ENCODE measurements at regions not wholly inside any gene's neighbourhood (a gene's known extent, or its start where the extent isn't known, plus 50 kb on each side); places are given as distances from the start of the nearest gene placed in this dataset.

- TF ChIP-seq MLLT10 (CRISPR knock-in tag; IDR thresholded peaks at IDR 0.05): no peak
- no peak for TF ChIP-seq ZNF766 (CRISPR knock-in tag; IDR thresholded peaks at IDR 0.05; ENCODE audit: borderline replicate concordance)
- TF ChIP-seq ZFP37 (CRISPR knock-in tag; IDR thresholded peaks at IDR 0.05; ENCODE audit: borderline replicate concordance): no peak
Measured at GRCh38 chr4:63379750-63380522, 1029.3 kb downstream of the TECRL start (continued).

GRCh38 chr4:63371001-63371400 lies 1038.2 kb downstream of the TECRL start:
- no peak for ATAC-seq
- BruUV-seq (replicated peaks): no TSS peak

More at GRCh38 chr4:63371001-63371400, 1038.2 kb downstream of the TECRL start:
- Histone ChIP-seq H3K27ac (ENCODE audit: extremely low read length, insufficient read depth, low read length) (no peak overlapping the region), H3K79me2 (ENCODE audit: insufficient read depth, low read length) (no peaks in the 10 kb centered on the region), H3K4me1 (ENCODE audit: insufficient read depth, low read length) (no peaks in the 10 kb centered on the region), H3K27me3 (ENCODE audit: control insufficient read depth in 1 of 2, insufficient read depth in 2 of 2, low read length in 2 of 2) (no peaks in the 10 kb centered on the region), H3K9ac (ENCODE audit: insufficient read depth, low read depth, low read length) (no peak overlapping the region), H3K4me2 (ENCODE audit: low read depth, low read length) (no peak overlapping the region), H4K20me1 (ENCODE audit: insufficient read depth, low read length) (no peaks in the 10 kb centered on the region), H3K9me3 (ENCODE audit: low read length) (no peaks in the 10 kb centered on the region), H3K4me3 (replicated peaks in 1 of 3; ENCODE audit: insufficient read depth in 1 of 3, low read depth in 2 of 3, low read length in 3 of 3) (no peak overlapping the region), H3K36me3 (replicated peaks in 1 of 2; ENCODE audit: control insufficient read depth in 1 of 2, insufficient read depth in 2 of 2, low read length in 2 of 2) (no peaks in the 10 kb centered on the region), H2AFZ (ENCODE audit: low read length) (no peak overlapping the region)
- POLR2A ChIA-PET: no interaction called here
- FAIRE-seq: no peak
- intact Hi-C loops (cut with micrococcal nuclease; ENCODE audit: unreplicated experiment) (no loop called here), in situ Hi-C loops (cut with HindIII; ENCODE audit: extremely low pct_ligation_motif_present, low pct_unique_long_range_greater_than_20kb) (no loop called here)
- TF ChIP-seq ZNF350 (CRISPR knock-in tag; IDR thresholded peaks at IDR 0.05; ENCODE audit: borderline replicate concordance, low read depth): no peak
- no peak for TF ChIP-seq MLXIP (CRISPR knock-in tag; IDR thresholded peaks at IDR 0.05; ENCODE audit: borderline replicate concordance)
- no peak for TF ChIP-seq ZNF597 (CRISPR knock-in tag; IDR thresholded peaks at IDR 0.05)
- no peak for TF ChIP-seq MEIS2 (CRISPR knock-in tag; IDR thresholded peaks at IDR 0.05)
- TF ChIP-seq KDM4B (CRISPR knock-in tag; IDR thresholded peaks at IDR 0.05): no peak
- no peak for TF ChIP-seq ADNP (CRISPR knock-in tag; IDR thresholded peaks at IDR 0.05)
- no peak for DNase-seq (ENCODE audit: low spot score)
- CTCF ChIA-PET (ENCODE audit: low intra/inter-chr PET ratio, low total read pairs): no interaction called here

All from HepG2 (cell line).